H1 (cell line): ENCODE measurements at regions not wholly inside any gene's neighbourhood (a gene's known extent, or its start where the extent isn't known, plus 50 kb on each side); places are given as distances from the start of the nearest gene placed in this dataset.

Experiments
- CTCF ChIA-PET: fragments of 300-600 bp; sonication (Branson Sonifier 250); formaldehyde crosslinking; loops from one replicate; lab custom pipeline; 2021; ENCODE audit not compliant: partially characterized antibody; lab: Charles Lee
- POLR2A ChIA-PET: fragments of 300-600 bp; sonication (Branson Sonifier 250); formaldehyde crosslinking; loops from one replicate; lab custom pipeline; 2021; ENCODE audit warnings: inconsistent platforms; ENCODE audit not compliant: partially characterized antibody; lab: Charles Lee
- DNase-seq, 2 experiments: peaks; one replicate each; pipeline versions ENCODE4 v3.0.0 to v3.0.0-alpha.2; 2010 to 2022; ENCODE audit warnings: low spot score in 2 of 2, low read depth in 1 of 2, mixed read lengths in 1 of 2
- FAIRE-seq: peaks from 2 replicates; lab custom pipeline; 2011; peaks lifted over from hg19 to GRCh38; lab: Jason Lieb, UNC
- H2AFZ ChIP-seq: 2 replicates; pipeline ENCODE4 v1.8.1; 2012; ENCODE audit warnings: low read length, inconsistent platforms
- H2AK5ac ChIP-seq: 2 replicates; pipeline ENCODE4 v1.6.1; 2013; ENCODE audit warnings: low read depth, low read length
- H2BK120ac ChIP-seq: replicated peaks from 2 replicates; pipeline ENCODE3; 2013; ENCODE audit warnings: low read depth, low read length, inconsistent platforms
- H2BK12ac ChIP-seq: 2 replicates; pipeline ENCODE4 v1.6.1; 2013; ENCODE audit warnings: low read depth, low read length
- H2BK15ac ChIP-seq: 2 replicates; pipeline ENCODE4 v1.6.1; 2013; ENCODE audit warnings: low read length
- H2BK20ac ChIP-seq: 2 replicates; pipeline ENCODE4 v1.6.1; 2013; ENCODE audit warnings: low read length
- H2BK5ac ChIP-seq: 2 replicates; pipeline ENCODE4 v1.6.1; 2013; ENCODE audit warnings: low read depth, low read length
- H3K14ac ChIP-seq: 2 replicates; pipeline ENCODE4 v1.6.1; 2013; ENCODE audit warnings: inconsistent platforms; ENCODE audit not compliant: insufficient read length
- H3K18ac ChIP-seq: 2 replicates; pipeline ENCODE4 v1.6.1; 2013; ENCODE audit warnings: low read length; ENCODE audit errors: extremely low read depth
- H3K23ac ChIP-seq: 2 replicates; pipeline ENCODE4 v1.6.1; 2013; ENCODE audit warnings: inconsistent platforms; ENCODE audit not compliant: insufficient read length
- H3K23me2 ChIP-seq: 2 replicates; pipeline ENCODE4 v1.6.1; 2013; ENCODE audit warnings: low read depth, low read length
- H3K27ac ChIP-seq: 2 replicates; pipeline ENCODE4 v1.6.1; 2011; ENCODE audit warnings: low read depth, low read length, inconsistent platforms
- H3K27me3 ChIP-seq, 4 experiments: replicated peaks in 1 of 4; 1 replicate in 1 of 4; 2 replicates in 3 of 4; pipeline versions ENCODE4 v1.6.1 to v1.8.1; 2011 to 2013; ENCODE audit warnings: low read length in 3 of 4, mild to moderate bottlenecking in 3 of 4, inconsistent platforms in 2 of 4, mixed read lengths in 2 of 4, moderate library complexity in 1 of 4; ENCODE audit not compliant: control insufficient read depth in 3 of 4, insufficient read depth in 3 of 4; ENCODE audit errors: extremely low read depth in 1 of 4
- H3K36me3 ChIP-seq, 4 experiments: 2 replicates each; pipeline versions ENCODE4 v1.6.1 to v1.8.1; 2011 to 2013; ENCODE audit warnings: mild to moderate bottlenecking in 4 of 4, low read length in 3 of 4, moderate library complexity in 2 of 4, control low read depth in 1 of 4, inconsistent platforms in 1 of 4; ENCODE audit not compliant: insufficient read depth in 4 of 4, control insufficient read depth in 2 of 4
- H3K4ac ChIP-seq: replicated peaks from 2 replicates; pipeline ENCODE3; 2013; ENCODE audit warnings: low read length, low read depth, mixed read lengths, inconsistent platforms; ENCODE audit not compliant: insufficient read length
- H3K4me1 ChIP-seq, 4 experiments: replicated peaks in 1 of 4; 1 replicate in 1 of 4; 2 replicates in 3 of 4; pipeline versions ENCODE4 v1.6.1 to v1.8.1; 2011 to 2013; ENCODE audit warnings: low read length in 3 of 4, inconsistent platforms in 2 of 4, mixed read lengths in 1 of 4; ENCODE audit not compliant: insufficient read depth in 4 of 4, control insufficient read depth in 3 of 4
- H3K4me2 ChIP-seq, 2 experiments: 2 replicates each; pipeline versions ENCODE4 v1.6.1 to v1.8.1; 2011 to 2013; ENCODE audit warnings: low read depth in 2 of 2, low read length in 2 of 2, control low read depth in 1 of 2, inconsistent platforms in 1 of 2, mild to moderate bottlenecking in 1 of 2; ENCODE audit not compliant: insufficient read depth in 1 of 2
- H3K4me3 ChIP-seq, 4 experiments: fragments of 200-600, 300-600 bp in 1 of 4; sonication (generic), shearing (Covaris generic), sonication (Bioruptor Twin) in 1 of 4; 2 replicates each; pipeline versions ENCODE4 v1.5.1 to v1.8.1; 2011 to 2016; ENCODE audit warnings: low read length in 4 of 4, low read depth in 3 of 4, control low read depth in 2 of 4, inconsistent platforms in 2 of 4, mild to moderate bottlenecking in 2 of 4, mixed read lengths in 1 of 4, moderate library complexity in 1 of 4; ENCODE audit not compliant: insufficient read depth in 2 of 4; ENCODE audit errors: extremely low read depth in 1 of 4
- H3K56ac ChIP-seq: replicated peaks from 2 replicates; pipeline ENCODE3; 2013; ENCODE audit warnings: low read depth, mild to moderate bottlenecking, mixed read lengths, low read length, inconsistent platforms; ENCODE audit not compliant: insufficient read length
- H3K79me1 ChIP-seq: 2 replicates; pipeline ENCODE4 v1.6.1; 2013; ENCODE audit warnings: low read depth, low read length, control low read depth
- H3K79me2 ChIP-seq, 2 experiments: 2 replicates each; pipeline versions ENCODE4 v1.6.1 to v1.8.1; 2012 to 2013; ENCODE audit warnings: low read length in 2 of 2, mild to moderate bottlenecking in 2 of 2, inconsistent platforms in 1 of 2; ENCODE audit not compliant: insufficient read depth in 2 of 2, control insufficient read depth in 1 of 2
- H3K9ac ChIP-seq, 4 experiments: replicated peaks in 1 of 4; 1 replicate in 1 of 4; 2 replicates in 3 of 4; pipeline versions ENCODE4 v1.6.1 to v1.8.1; 2011 to 2013; ENCODE audit warnings: low read depth in 3 of 4, low read length in 3 of 4, control low read depth in 2 of 4, mild to moderate bottlenecking in 2 of 4, moderate library complexity in 2 of 4, inconsistent platforms in 1 of 4; ENCODE audit errors: extremely low read depth in 1 of 4
- H3K9me3 ChIP-seq, 2 experiments: 2 replicates each; pipeline versions ENCODE4 v1.6.1 to v1.8.1; 2012 to 2013; ENCODE audit warnings: mild to moderate bottlenecking in 2 of 2, moderate library complexity in 2 of 2, control low read depth in 1 of 2, inconsistent platforms in 1 of 2, low read depth in 1 of 2, low read length in 1 of 2, mixed read lengths in 1 of 2; ENCODE audit not compliant: insufficient read depth in 2 of 2
- H4K20me1 ChIP-seq, 2 experiments: replicated peaks in 1 of 2; 2 replicates each; pipeline versions ENCODE3 to v1.8.1; 2011 to 2013; ENCODE audit warnings: inconsistent platforms in 2 of 2, low read length in 2 of 2, mild to moderate bottlenecking in 1 of 2; ENCODE audit not compliant: insufficient read depth in 2 of 2, control insufficient read depth in 1 of 2
- H4K5ac ChIP-seq: 2 replicates; pipeline ENCODE4 v1.6.1; 2013; ENCODE audit warnings: low read length, low read depth, mixed read lengths, inconsistent platforms; ENCODE audit not compliant: insufficient read length
- H4K8ac ChIP-seq: 2 replicates; pipeline ENCODE4 v1.8.0; 2013; ENCODE audit warnings: mild to moderate bottlenecking, moderate library complexity, low read length, inconsistent platforms; ENCODE audit not compliant: insufficient read depth; ENCODE audit errors: extremely low read depth
- H4K91ac ChIP-seq: replicated peaks from 2 replicates; pipeline ENCODE3; 2013; ENCODE audit warnings: low read length, mixed read lengths, inconsistent platforms; ENCODE audit not compliant: insufficient read length
- KDM4A ChIP-seq: IDR thresholded peaks from one replicate; pipeline ENCODE4 v1.7.1; 2012; ENCODE audit warnings: low read depth, mild to moderate bottlenecking, moderate library complexity, low read length, inconsistent platforms; ENCODE audit not compliant: severe bottlenecking
- POU5F1 ChIP-seq: IDR thresholded peaks from 2 replicates; pipeline ENCODE4 v1.6.1; 2011; ENCODE audit warnings: low read depth, mild to moderate bottlenecking, low read length, moderate library complexity
- SP1 ChIP-seq: IDR thresholded peaks from 2 replicates; pipeline ENCODE4 v1.6.1; 2011; ENCODE audit warnings: low read depth, low read length
- TAF7 ChIP-seq: optimal IDR thresholded peaks from 2 replicates; pipeline ENCODE3; 2011; ENCODE audit warnings: low read depth, mild to moderate bottlenecking, inconsistent platforms, low read length, moderate library complexity, borderline replicate concordance
- WGBS, 2 experiments: shearing (Covaris generic) in 1 of 2; methylation state at CpG; one replicate each; pipeline versions ENCODE4 v1.1.6 to v1.1.7; 2013 to 2015; ENCODE audit warnings: low lambda C conversion rate in 2 of 2, mixed read lengths in 2 of 2, inconsistent platforms in 1 of 2, low coverage in 1 of 2, missing lambda C conversion rate in 1 of 2; ENCODE audit not compliant: insufficient replicate concordance in 2 of 2, insufficient coverage in 1 of 2, insufficient read length in 1 of 2; ENCODE audit errors: extremely low coverage in 1 of 2, missing lambda C conversion rate in 1 of 2; 5-methylcytosine and 5-hydroxymethylcytosine counted together
- TF ChIP-seq, protein P1 (sequence below), 3 experiments: IDR thresholded peaks; 1 replicate in 2 of 3; 2 replicates in 1 of 3; pipeline versions ENCODE4 v1.5.1 to v1.6.1; 2011; ENCODE audit warnings: low read length in 3 of 3, mild to moderate bottlenecking in 3 of 3, inconsistent platforms in 2 of 3, low read depth in 1 of 3, moderate library complexity in 1 of 3; ENCODE audit not compliant: insufficient read depth in 1 of 3; ENCODE audit errors: control extremely low read depth in 1 of 3

DNA sequence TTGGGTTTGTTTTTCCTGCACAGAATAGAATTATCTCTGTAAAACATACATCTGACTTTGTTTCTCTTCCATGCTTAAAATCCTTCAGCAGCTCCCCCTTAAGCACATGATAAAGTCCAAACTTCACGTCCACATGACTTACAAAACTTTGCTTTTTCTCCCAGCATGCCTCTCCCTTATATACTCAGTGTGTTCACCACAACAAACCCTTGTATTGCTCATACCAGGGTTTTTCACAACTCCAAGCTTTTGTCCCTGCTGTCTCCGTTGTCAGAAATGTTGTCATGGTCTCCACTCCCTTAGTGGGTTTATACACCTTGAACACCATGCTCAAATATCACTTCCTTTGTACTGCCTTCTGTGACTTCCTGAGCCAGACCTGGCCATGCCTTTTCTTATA lies 91.1 kb upstream of the MITF start:
- Histone ChIP-seq H3K27ac (no peak overlapping the region), H2BK12ac (no peak overlapping the region), H3K18ac (no peak overlapping the region), H3K4me2 (no peak overlapping the region), H2BK15ac (no peak overlapping the region), H3K23me2 (no peaks in the 10 kb centered on the region), H2AFZ (no peak overlapping the region), H3K56ac (no peak overlapping the region), H3K4ac (no peak overlapping the region), H4K5ac (no peak overlapping the region), H3K4me3 (no peak overlapping the region), H3K23ac (no peak overlapping the region), H3K9me3 (no peaks in the 10 kb centered on the region), H3K27me3 (no peaks in the 10 kb centered on the region), H4K91ac (no peak overlapping the region), H2AK5ac (no peak overlapping the region), H4K8ac (no peak overlapping the region), H3K79me1 (no peaks in the 10 kb centered on the region), H3K14ac (no peak overlapping the region), H2BK5ac (no peak overlapping the region), H3K79me2 (no peaks in the 10 kb centered on the region), H2BK120ac (no peak overlapping the region), H3K4me1 (0 out of 7 replicates have a peak, but pooled peaks cover 0 to 1% (median 0%) of the 10 kb centered on the region in 4 experiments), H3K9ac (no peak overlapping the region), H2BK20ac (no peak overlapping the region), H3K36me3 (no peaks in the 10 kb centered on the region), H4K20me1 (no peaks in the 10 kb centered on the region)
- DNase-seq: no peak
- 91% methylated on average over 2 of the region's 2 CpGs; no CpG with 5 or more reads in 1 of the 2 experiments for WGBS, 2 experiments
- CTCF ChIA-PET: no interaction called here
- no peak for FAIRE-seq
- POLR2A ChIA-PET: no interaction called here
- TF ChIP-seq SP1: no peak
- TF ChIP-seq POU5F1: no peak
- TF ChIP-seq KDM4A: no peak
- TF ChIP-seq TAF7: no peak
- TF ChIP-seq, protein P1, sequence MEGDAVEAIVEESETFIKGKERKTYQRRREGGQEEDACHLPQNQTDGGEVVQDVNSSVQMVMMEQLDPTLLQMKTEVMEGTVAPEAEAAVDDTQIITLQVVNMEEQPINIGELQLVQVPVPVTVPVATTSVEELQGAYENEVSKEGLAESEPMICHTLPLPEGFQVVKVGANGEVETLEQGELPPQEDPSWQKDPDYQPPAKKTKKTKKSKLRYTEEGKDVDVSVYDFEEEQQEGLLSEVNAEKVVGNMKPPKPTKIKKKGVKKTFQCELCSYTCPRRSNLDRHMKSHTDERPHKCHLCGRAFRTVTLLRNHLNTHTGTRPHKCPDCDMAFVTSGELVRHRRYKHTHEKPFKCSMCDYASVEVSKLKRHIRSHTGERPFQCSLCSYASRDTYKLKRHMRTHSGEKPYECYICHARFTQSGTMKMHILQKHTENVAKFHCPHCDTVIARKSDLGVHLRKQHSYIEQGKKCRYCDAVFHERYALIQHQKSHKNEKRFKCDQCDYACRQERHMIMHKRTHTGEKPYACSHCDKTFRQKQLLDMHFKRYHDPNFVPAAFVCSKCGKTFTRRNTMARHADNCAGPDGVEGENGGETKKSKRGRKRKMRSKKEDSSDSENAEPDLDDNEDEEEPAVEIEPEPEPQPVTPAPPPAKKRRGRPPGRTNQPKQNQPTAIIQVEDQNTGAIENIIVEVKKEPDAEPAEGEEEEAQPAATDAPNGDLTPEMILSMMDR (IDR thresholded peaks at IDR 0.05; ENCODE audit: control extremely low read depth in 1 of 3, insufficient read depth in 1 of 3, low read depth in 1 of 3, low read length in 3 of 3): no peak
